Type B pancreatic cell (in vitro differentiated cells): ENCODE measurements at regions not wholly inside any gene's neighbourhood (a gene's known extent, or its start where the extent isn't known, plus 50 kb on each side); places are given as distances from the start of the nearest gene placed in this dataset.

Source experiments
- DNase-seq: peaks from one replicate; pipeline ENCODE4 v3.0.0; 2021; ENCODE audit warnings: mixed read lengths; ENCODE audit not compliant: unreplicated experiment; ENCODE audit errors: extremely low spot score
- H3K27ac Mint-ChIP-seq: 2 replicates; pipeline ENCODE4 v1.8.0; 2021; ENCODE audit warnings: mild to moderate bottlenecking, mixed read lengths
- H3K27me3 Mint-ChIP-seq: 2 replicates; pipeline ENCODE4 v1.8.0; 2021; ENCODE audit warnings: mixed read lengths
- H3K36me3 Mint-ChIP-seq: 2 replicates; pipeline ENCODE4 v1.8.0; 2021; ENCODE audit warnings: mixed read lengths
- H3K4me1 Mint-ChIP-seq: one replicate; pipeline ENCODE4 v1.8.0; 2021; ENCODE audit warnings: mixed read lengths; ENCODE audit not compliant: unreplicated experiment
- H3K4me3 Mint-ChIP-seq: 2 replicates; pipeline ENCODE4 v1.8.0; 2021; ENCODE audit warnings: mild to moderate bottlenecking, mixed read lengths
- H3K9me3 Mint-ChIP-seq: 2 replicates; pipeline ENCODE4 v1.8.0; 2021; ENCODE audit warnings: mixed read lengths
- CTCF ChIP-seq: fragments of 200-600 bp; sonication (generic); conservative IDR thresholded peaks from 2 replicates; pipeline ENCODE4 v1.5.0; 2021; ENCODE audit warnings: antibody characterized with exemption, mild to moderate bottlenecking

GRCh38 chr9:109557481-109557880, 59.4 kb upstream of the PTPN3 start:
- Mint-ChIP-seq H3K4me1 (peaks cover 7% of the 10 kb centered on the region), H3K4me3 (no peak overlapping the region), H3K27me3 (no peaks in the 10 kb centered on the region), H3K9me3 (no peaks in the 10 kb centered on the region), H3K36me3 (no peaks in the 10 kb centered on the region), H3K27ac (peak overlapping the region; percentile 89)
- no peak for DNase-seq
- no peak for TF ChIP-seq CTCF

DNA sequence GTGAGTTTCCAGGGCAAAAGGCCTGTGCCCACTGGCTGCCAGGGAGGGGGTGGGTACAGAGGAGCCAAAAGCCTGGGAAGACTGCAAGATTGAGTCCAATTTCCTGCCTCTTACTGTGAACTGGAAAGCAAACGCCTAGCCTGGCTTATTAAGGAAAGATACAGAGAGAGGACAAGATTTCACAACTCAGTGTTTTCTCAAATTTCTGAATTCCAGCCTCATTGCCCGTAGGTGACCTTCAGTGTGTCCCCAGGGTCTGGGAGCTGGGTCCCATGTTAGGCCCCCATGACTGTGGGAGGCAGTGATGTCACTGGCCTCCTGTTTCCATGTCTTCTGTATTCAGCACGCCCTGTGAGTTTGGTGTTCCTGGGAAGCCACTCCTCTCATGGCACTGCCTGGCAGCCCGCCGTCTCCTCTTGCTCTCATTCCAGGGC, 60.6 kb upstream of the PTPN3 start:
- Mint-ChIP-seq H3K27ac (peak overlapping the region; percentile 40), H3K36me3 (no peaks in the 10 kb centered on the region)

GRCh38 chr9:109560470-109561132, 62.5 kb upstream of the PTPN3 start:
- Mint-ChIP-seq H3K27me3 (peaks cover 7% of the 10 kb centered on the region), H3K4me1 (peaks cover 7% of the 10 kb centered on the region), H3K9me3 (no peaks in the 10 kb centered on the region), H3K36me3 (no peaks in the 10 kb centered on the region), H3K27ac (peak overlapping the region; percentile 9), H3K4me3 (no peak overlapping the region)
- no peak for DNase-seq
- peak; percentile 17 for TF ChIP-seq CTCF

More for the DNA sequence above, 60.6 kb upstream of the PTPN3 start:
- Mint-ChIP-seq H3K27me3 (peaks cover 4% of the 10 kb centered on the region), H3K9me3 (no peaks in the 10 kb centered on the region), H3K4me3 (no peak overlapping the region), H3K4me1 (peaks cover 7% of the 10 kb centered on the region)
- no peak for DNase-seq
- no peak for TF ChIP-seq CTCF

DNA sequence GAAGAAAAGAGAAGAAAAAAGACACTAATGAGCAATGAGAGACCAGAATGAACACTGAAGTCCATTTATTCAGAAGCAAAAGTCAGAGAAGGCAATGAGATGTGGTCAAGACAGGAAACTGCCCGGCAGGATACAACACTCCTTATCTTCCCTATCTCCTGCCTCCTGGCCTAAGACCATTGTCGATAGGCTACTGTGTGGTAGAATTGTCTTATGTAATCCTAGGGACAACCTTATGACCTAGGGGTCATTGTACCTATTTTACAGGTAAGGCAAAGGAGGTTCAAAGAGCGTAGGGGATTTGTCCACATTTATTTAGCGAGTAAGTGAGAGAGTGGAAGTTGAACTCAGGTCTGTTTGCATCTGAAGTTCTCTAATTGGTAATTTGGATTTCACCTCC, 63.0 kb upstream of the PTPN3 start:
- Mint-ChIP-seq H3K27ac (no peak overlapping the region), H3K4me3 (no peak overlapping the region), H3K9me3 (no peaks in the 10 kb centered on the region), H3K27me3 (peaks cover 7% of the 10 kb centered on the region), H3K36me3 (no peaks in the 10 kb centered on the region), H3K4me1 (peaks cover 1% of the 10 kb centered on the region)
- TF ChIP-seq CTCF: no peak
- DNase-seq: no peak

- Mint-ChIP-seq H3K4me3 (no peak overlapping the region), H3K27me3 (peaks cover 5% of the 10 kb centered on the region), H3K9me3 (no peaks in the 10 kb centered on the region), H3K4me1 (no peaks in the 10 kb centered on the region), H3K36me3 (no peaks in the 10 kb centered on the region), H3K27ac (no peak overlapping the region)
- no peak for DNase-seq
- no peak for TF ChIP-seq CTCF
These were observed 70.0 kb upstream of the PTPN3 start for GRCh38 chr9:109568089-109568488.
